Ishikawa (cell line): ENCODE measurements at regions not wholly inside any gene's neighbourhood (a gene's known extent, or its start where the extent isn't known, plus 50 kb on each side); places are given as distances from the start of the nearest gene placed in this dataset.

ENCODE experiments used
- EP300 ChIP-seq: IDR thresholded peaks from 2 replicates; pipeline ENCODE4 v1.6.1; 2012; ENCODE audit warnings: borderline replicate concordance
- MAX ChIP-seq: IDR thresholded peaks from 2 replicates; pipeline ENCODE4 v1.6.1; 2012
- NFIC ChIP-seq: IDR thresholded peaks from 2 replicates; pipeline ENCODE4 v1.6.1; 2012
- TAF1 ChIP-seq: IDR thresholded peaks from 2 replicates; pipeline ENCODE4 v1.6.1; 2012; ENCODE audit warnings: low read depth, mild to moderate bottlenecking
- TCF12 ChIP-seq: IDR thresholded peaks from 2 replicates; pipeline ENCODE4 v1.6.1; 2012; ENCODE audit warnings: low read depth
- ZBTB7A ChIP-seq: IDR thresholded peaks from 2 replicates; pipeline ENCODE4 v1.6.1; 2012; ENCODE audit warnings: low read depth

GRCh38 chr12:63085120-63085519 lies 65.9 kb downstream of the AVPR1A start:
- TF ChIP-seq ZBTB7A (no peak), EP300 (no peak), TAF1 (no peak), TCF12 (no peak), NFIC (no peak), MAX (no peak)
